ENCODE measurements at regions not wholly inside any gene's neighbourhood (a gene's known extent, or its start where the extent isn't known, plus 50 kb on each side); places are given as distances from the start of the nearest gene placed in this dataset.

DNA sequence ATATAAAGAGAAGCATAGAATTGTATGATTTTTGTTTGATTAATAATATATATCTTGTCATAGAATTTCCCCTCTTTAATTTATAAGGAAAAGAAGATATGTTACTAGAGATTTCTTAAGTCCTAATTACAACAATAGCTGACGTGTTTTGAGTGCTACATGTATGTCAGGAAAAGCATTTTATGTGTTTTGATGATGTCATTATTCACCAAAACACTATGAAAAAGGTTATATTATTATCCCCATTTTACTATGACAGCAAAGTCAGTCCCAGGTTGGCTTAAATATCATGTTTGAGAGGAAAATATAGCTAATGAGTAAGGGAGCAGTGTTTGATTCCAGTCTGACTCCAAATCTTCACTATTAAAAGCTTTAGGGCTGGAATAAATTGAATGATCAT, 428.4 kb upstream of the GOLIM4 start:
- no peak overlapping the region for H3K4me3 Mint-ChIP-seq (ENCODE audit: unreplicated experiment)
- H3K36me3 Mint-ChIP-seq (ENCODE audit: low read depth): no peaks in the 10 kb centered on the region
- TF ChIP-seq, protein P1, sequence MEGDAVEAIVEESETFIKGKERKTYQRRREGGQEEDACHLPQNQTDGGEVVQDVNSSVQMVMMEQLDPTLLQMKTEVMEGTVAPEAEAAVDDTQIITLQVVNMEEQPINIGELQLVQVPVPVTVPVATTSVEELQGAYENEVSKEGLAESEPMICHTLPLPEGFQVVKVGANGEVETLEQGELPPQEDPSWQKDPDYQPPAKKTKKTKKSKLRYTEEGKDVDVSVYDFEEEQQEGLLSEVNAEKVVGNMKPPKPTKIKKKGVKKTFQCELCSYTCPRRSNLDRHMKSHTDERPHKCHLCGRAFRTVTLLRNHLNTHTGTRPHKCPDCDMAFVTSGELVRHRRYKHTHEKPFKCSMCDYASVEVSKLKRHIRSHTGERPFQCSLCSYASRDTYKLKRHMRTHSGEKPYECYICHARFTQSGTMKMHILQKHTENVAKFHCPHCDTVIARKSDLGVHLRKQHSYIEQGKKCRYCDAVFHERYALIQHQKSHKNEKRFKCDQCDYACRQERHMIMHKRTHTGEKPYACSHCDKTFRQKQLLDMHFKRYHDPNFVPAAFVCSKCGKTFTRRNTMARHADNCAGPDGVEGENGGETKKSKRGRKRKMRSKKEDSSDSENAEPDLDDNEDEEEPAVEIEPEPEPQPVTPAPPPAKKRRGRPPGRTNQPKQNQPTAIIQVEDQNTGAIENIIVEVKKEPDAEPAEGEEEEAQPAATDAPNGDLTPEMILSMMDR (IDR thresholded peaks at IDR 0.05): no peak
- no peak overlapping the region for H3K27ac Mint-ChIP-seq (ENCODE audit: unreplicated experiment)
- H3K4me1 Mint-ChIP-seq (ENCODE audit: low read depth): no peaks in the 10 kb centered on the region
- H3K9me3 Mint-ChIP-seq (ENCODE audit: low read depth): no peaks in the 10 kb centered on the region
- no peak for DNase-seq (ENCODE audit: low spot score)
- H3K27me3 Mint-ChIP-seq (ENCODE audit: low read depth): no peaks in the 10 kb centered on the region

DNA sequence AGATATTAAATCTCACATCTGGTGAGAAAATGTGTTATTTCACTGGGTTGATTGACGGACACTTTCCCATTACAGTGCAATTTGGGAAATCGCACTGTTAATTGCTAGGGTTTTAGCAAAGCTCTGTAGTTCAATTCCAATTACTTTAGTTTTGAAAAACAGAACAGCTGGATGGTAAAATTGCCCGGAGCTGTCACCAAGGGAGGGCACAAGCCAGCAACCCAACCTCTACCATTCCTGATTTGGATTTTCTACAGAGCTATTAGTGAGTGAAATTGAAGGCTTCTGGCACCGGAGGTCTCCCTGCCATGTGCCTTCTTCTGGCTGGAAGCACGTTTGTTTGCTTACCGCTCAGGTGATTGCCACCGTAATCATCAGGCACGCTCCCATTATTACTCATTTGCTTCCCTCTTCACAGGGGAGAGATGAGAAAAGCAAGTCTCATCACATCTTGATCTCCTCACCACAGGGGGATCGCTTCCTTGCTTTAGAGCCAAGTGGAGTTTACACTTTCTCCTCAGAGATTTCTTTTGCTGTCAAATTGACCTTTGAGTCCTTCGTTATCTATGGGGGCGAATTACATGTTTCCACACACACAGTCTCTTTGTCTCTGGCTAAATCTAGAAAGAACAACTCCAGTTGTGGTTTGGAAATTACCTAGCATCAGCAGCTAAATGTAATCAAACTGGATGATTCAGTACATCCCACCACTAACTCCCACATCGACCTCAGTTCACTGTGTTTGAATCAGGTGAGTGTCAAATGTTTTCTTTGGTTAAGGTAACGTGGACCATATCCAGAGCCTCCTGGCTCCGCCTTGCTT, 421.7 kb upstream of the GOLIM4 start:
- Mint-ChIP-seq H3K27me3 (ENCODE audit: low read depth) (no peaks in the 10 kb centered on the region), H3K4me1 (ENCODE audit: low read depth) (peaks cover 5% of the 10 kb centered on the region), H3K27ac (ENCODE audit: unreplicated experiment) (no peak overlapping the region), H3K9me3 (ENCODE audit: low read depth) (no peaks in the 10 kb centered on the region), H3K4me3 (ENCODE audit: unreplicated experiment) (no peak overlapping the region), H3K36me3 (ENCODE audit: low read depth) (no peaks in the 10 kb centered on the region)
- TF ChIP-seq, protein P1 (IDR thresholded peaks at IDR 0.05): no peak
- DNase-seq (ENCODE audit: low spot score): no peak

DNA sequence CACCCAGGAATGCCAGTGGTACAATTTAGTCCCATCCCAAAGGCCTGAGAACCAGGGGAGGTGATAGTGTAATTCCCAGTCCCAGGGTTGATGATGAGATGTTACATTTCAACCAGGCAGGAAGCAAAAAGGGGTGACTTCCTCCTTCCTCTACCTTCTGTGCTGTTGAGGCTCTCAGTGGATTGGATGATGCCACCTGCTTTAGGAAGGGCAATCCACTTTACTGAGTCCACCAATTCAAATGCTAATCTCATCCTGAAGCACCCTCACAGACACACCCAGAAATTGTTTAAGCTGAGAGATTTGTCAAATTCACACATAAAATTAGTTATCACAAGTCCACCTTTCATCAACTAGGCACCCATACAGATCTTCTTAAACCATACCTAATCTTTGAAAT, 418.5 kb upstream of the GOLIM4 start:
- TF ChIP-seq, protein P1 (IDR thresholded peaks at IDR 0.05): no peak
- Mint-ChIP-seq H3K27ac (ENCODE audit: unreplicated experiment) (no peak overlapping the region), H3K4me3 (ENCODE audit: unreplicated experiment) (no peak overlapping the region), H3K36me3 (ENCODE audit: low read depth) (no peaks in the 10 kb centered on the region), H3K4me1 (ENCODE audit: low read depth) (peaks cover 6% of the 10 kb centered on the region), H3K9me3 (ENCODE audit: low read depth) (no peaks in the 10 kb centered on the region), H3K27me3 (ENCODE audit: low read depth) (no peaks in the 10 kb centered on the region)
- no peak for DNase-seq (ENCODE audit: low spot score)

DNA sequence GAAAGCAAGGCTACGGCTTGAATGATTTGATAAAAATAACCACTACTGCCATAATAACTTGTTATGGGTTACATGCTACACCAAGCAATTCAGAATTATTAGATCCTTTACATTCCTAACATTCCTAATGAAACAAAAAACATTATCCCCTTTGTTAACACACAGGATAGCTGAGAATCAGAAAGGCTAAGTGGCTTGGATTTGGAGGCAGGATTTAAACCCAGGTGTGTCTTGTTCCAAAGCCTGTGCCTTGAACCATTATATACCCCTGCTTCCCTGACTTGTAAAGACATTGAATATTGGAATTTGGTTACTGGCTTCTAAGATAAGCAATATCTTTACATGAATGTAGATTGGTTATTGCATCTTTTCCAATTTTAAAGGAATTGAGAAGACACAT, 417.1 kb upstream of the GOLIM4 start:
- Mint-ChIP-seq H3K27me3 (ENCODE audit: low read depth) (no peaks in the 10 kb centered on the region), H3K4me3 (ENCODE audit: unreplicated experiment) (no peak overlapping the region), H3K36me3 (ENCODE audit: low read depth) (no peaks in the 10 kb centered on the region), H3K9me3 (ENCODE audit: low read depth) (no peaks in the 10 kb centered on the region), H3K27ac (ENCODE audit: unreplicated experiment) (no peak overlapping the region), H3K4me1 (ENCODE audit: low read depth) (peaks cover 6% of the 10 kb centered on the region)
- TF ChIP-seq, protein P1 (IDR thresholded peaks at IDR 0.05): no peak
- DNase-seq (ENCODE audit: low spot score): no peak

DNA sequence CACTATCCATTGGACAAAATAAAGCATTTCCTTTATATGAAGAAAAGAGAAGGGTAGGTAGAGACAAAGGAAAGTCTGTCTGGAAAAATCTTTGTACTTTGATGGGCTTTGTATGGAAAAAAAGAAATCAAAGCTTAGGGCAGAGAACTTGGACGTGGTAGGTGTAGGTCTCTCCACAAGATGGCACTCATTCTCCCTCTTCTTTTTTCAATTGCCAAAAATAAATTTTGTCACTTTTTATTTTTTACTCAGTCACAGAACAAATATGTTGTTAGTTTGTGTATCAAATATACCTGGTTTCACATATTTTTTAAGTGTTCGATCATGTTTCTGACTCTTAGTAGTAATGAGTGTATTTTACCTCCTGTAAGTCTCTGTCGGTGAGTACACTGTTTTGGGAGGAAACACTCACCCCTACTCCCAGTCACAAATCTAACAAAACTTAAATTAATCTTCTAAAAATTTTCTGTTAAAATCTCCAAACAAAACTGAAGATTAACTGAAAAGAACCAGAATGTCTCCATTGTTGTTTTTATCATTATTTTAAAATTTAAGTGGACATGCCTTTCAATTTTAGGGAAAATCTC, 415.8 kb upstream of the GOLIM4 start:
- no peaks in the 10 kb centered on the region for H3K9me3 Mint-ChIP-seq (ENCODE audit: low read depth)
- no peak overlapping the region for H3K4me3 Mint-ChIP-seq (ENCODE audit: unreplicated experiment)
- no peak for DNase-seq (ENCODE audit: low spot score)
- no peaks in the 10 kb centered on the region for H3K36me3 Mint-ChIP-seq (ENCODE audit: low read depth)
- H3K27ac Mint-ChIP-seq (ENCODE audit: unreplicated experiment): no peak overlapping the region
- H3K4me1 Mint-ChIP-seq (ENCODE audit: low read depth): peaks cover 6% of the 10 kb centered on the region
- no peaks in the 10 kb centered on the region for H3K27me3 Mint-ChIP-seq (ENCODE audit: low read depth)
- TF ChIP-seq, protein P1 (IDR thresholded peaks at IDR 0.05): peak; percentile 89
